HG03095 (cell line): ENCODE measurements at regions not wholly inside any gene's neighbourhood (a gene's known extent, or its start where the extent isn't known, plus 50 kb on each side); places are given as distances from the start of the nearest gene placed in this dataset.
"Not testable (repeated sequence)": the region's sequence is repeated elsewhere in the genome, so short reads cannot be mapped to it uniquely, and the experiment has no call there.

ENCODE experiments used
- ATAC-seq: cut with Tn5 transposase; IDR thresholded peaks from one replicate; pipeline ENCODE4 v1.9.1; 2021; ENCODE audit warnings: moderate library complexity; ENCODE audit not compliant: unreplicated experiment

GRCh38 chr1:193462629-193463320 is 276.4 kb upstream of the B3GALT2 start:
- no peak for ATAC-seq

GRCh38 chr1:193458628-193459027 is 272.2 kb upstream of the B3GALT2 start:
- no peak for ATAC-seq

- no peak for ATAC-seq
These were observed 271.3 kb upstream of the B3GALT2 start for GRCh38 chr1:193457676-193458075.

GRCh38 chr1:193456811-193457280 is 270.4 kb upstream of the B3GALT2 start:
- no peak for ATAC-seq

GRCh38 chr1:193451606-193452005 is 265.2 kb upstream of the B3GALT2 start:
- ATAC-seq, result no peak

GRCh38 chr1:193451001-193451400 is 264.6 kb upstream of the B3GALT2 start:
- no peak for ATAC-seq

GRCh38 chr1:193448682-193449461 is 262.5 kb upstream of the B3GALT2 start:
- peak; percentile 90 for ATAC-seq

GRCh38 chr1:193443886-193444285 is 257.5 kb upstream of the B3GALT2 start:
- no peak for ATAC-seq

GRCh38 chr1:193438771-193439170 is 252.4 kb upstream of the B3GALT2 start:
- ATAC-seq, result peak; percentile 65

- ATAC-seq, result no peak
These were observed 251.9 kb upstream of the B3GALT2 start for GRCh38 chr1:193438312-193438711.

- peak; percentile 80 for ATAC-seq
These were observed 251.4 kb upstream of the B3GALT2 start for GRCh38 chr1:193437785-193438184.

GRCh38 chr1:193437333-193437732 is 250.9 kb upstream of the B3GALT2 start:
- not testable (repeated sequence) for ATAC-seq

- ATAC-seq, result no peak
These were observed 249.4 kb upstream of the B3GALT2 start for GRCh38 chr1:193435781-193436180.

- ATAC-seq, result no peak
These were observed 247.9 kb upstream of the B3GALT2 start for GRCh38 chr1:193434319-193434718.

GRCh38 chr1:193433599-193433998 is 247.2 kb upstream of the B3GALT2 start:
- ATAC-seq, result no peak

GRCh38 chr1:193432979-193433587 is 246.7 kb upstream of the B3GALT2 start:
- ATAC-seq, result no peak

GRCh38 chr1:193431265-193431977 is 245.0 kb upstream of the B3GALT2 start:
- no peak for ATAC-seq

GRCh38 chr1:193427524-193427923 is 241.1 kb upstream of the B3GALT2 start:
- no peak for ATAC-seq

GRCh38 chr1:193426061-193426460 is 239.6 kb upstream of the B3GALT2 start:
- ATAC-seq, result no peak

GRCh38 chr1:193421487-193421886 is 235.1 kb upstream of the B3GALT2 start:
- ATAC-seq, result no peak

GRCh38 chr1:193419295-193419694 is 232.9 kb upstream of the B3GALT2 start:
- ATAC-seq, result no peak
